ENCODE measurements at regions not wholly inside any gene's neighbourhood (a gene's known extent, or its start where the extent isn't known, plus 50 kb on each side); places are given as distances from the start of the nearest gene placed in this dataset.

GRCh38 chr15:70196372-70197316, 98.9 kb upstream of the TLE3 start:
- DNase-seq (ENCODE audit: low read depth in 3 of 3, low spot score in 1 of 3) = peak in 2 of 3 donors; percentile 4 to 17

DNA sequence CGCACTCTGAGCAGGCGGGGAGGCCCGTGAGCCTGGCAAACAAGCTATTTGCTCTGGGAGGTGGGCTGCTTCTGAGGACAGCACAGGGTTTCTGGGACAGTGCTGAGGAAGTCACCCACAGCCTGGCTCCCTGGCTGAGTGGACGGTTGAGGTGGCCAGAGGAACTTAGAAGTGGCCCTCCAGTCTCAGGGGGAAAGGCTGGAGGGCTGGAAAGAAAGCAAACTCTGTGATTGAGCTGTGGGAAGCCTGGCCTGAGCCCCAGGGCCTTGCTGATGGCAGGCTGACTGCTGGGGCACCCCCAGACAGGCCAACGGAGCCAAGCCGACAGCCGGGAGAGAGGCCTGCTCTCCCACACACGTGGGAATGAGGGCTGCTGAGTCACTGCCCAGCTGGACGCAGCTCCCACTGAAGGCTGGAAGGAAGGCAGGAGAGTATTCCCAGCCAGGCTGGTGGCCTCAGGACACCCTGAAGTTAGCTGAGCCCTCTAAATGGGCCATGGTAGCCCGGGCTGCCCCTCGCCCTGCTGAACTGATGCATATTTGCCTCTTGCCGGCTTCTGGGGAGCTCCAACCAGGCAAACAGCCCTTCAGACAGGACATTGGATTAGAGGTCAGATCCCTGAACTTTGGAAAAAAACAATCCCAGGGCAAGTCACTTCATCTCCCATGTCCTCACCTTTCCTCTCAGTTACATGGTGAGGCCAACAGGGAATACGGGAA, 98.0 kb upstream of the TLE3 start:
- no peak for DNase-seq (ENCODE audit: low read depth in 3 of 3, low spot score in 1 of 3)

GRCh38 chr15:70195171-70195570, 97.5 kb upstream of the TLE3 start:
- DNase-seq (ENCODE audit: low read depth in 3 of 3, low spot score in 1 of 3) = no peak

GRCh38 chr15:70194266-70194665, 96.5 kb upstream of the TLE3 start:
- DNase-seq (ENCODE audit: low read depth in 3 of 3, low spot score in 1 of 3) = no peak

DNA sequence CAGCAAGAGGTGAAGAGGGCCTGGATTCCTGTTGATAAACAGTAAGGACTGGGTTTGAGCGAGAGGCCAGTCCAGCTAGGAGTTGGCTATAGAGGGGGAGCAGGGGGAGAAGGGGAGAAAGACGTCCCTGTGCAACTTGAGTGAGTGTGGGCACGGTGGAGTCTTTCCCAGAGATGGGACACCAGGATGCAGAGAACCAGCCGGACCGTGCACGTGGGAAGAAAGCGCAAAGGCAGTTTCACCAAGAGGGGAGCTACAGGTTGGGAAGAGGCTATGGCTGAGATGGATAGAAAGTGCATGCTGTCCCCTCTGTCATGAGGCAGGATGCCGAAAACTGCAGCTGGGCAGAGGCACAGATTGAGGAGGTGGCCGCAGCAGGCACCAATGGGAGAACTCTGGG, 96.0 kb upstream of the TLE3 start:
- no peak for DNase-seq (ENCODE audit: low read depth in 3 of 3, low spot score in 1 of 3)

- DNase-seq (ENCODE audit: low read depth in 3 of 3, low spot score in 1 of 3) = no peak
Measured at GRCh38 chr15:70192490-70192889, 94.8 kb upstream of the TLE3 start.

GRCh38 chr15:70192041-70192440, 94.3 kb upstream of the TLE3 start:
- no peak for DNase-seq (ENCODE audit: low read depth in 3 of 3, low spot score in 1 of 3)

DNA sequence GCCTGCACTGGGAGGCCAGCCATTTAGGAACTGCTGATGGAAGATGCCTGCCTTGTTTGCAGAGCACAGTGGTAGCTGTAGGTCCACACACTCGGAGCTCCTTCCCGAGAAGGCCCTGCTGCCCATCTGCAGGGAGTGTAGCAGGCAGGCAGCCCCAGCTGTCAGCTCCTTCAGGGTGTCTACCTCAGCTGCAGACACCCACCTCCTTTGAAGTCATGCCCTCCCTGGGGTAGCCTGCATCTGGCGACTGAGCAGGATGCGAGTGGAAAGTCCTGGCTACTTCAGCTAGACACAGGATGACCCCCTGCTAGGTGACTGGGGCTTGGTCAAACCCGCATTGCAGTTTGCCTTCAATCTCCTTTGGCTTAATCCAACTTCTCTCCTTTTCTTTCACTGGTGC, 93.2 kb upstream of the TLE3 start:
- DNase-seq (ENCODE audit: low read depth in 3 of 3, low spot score in 1 of 3) = no peak

- no peak for DNase-seq (ENCODE audit: low read depth in 3 of 3, low spot score in 1 of 3)
Measured at GRCh38 chr15:70189826-70190695, 92.3 kb upstream of the TLE3 start.

DNA sequence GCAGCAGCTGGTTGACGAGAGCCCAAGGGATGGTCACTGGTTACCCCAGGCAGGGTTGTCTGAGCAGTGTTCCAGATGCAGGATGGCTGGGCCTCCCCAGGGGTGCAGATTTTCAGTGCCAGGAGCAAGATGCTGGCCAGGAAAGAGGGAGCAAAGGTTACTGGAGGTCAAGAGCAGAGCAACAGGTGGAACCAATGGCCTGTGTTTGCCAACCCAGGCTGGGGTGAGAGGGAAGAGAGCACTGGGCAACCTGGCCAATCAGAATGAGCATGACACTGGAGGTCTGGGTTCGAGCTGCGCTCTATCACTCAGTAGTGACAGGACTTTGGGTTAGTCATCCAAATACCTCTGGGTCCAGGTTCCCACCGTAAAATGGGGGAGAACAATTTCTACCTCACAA, 90.6 kb upstream of the TLE3 start:
- no peak for DNase-seq (ENCODE audit: low read depth in 3 of 3, low spot score in 1 of 3)

DNA sequence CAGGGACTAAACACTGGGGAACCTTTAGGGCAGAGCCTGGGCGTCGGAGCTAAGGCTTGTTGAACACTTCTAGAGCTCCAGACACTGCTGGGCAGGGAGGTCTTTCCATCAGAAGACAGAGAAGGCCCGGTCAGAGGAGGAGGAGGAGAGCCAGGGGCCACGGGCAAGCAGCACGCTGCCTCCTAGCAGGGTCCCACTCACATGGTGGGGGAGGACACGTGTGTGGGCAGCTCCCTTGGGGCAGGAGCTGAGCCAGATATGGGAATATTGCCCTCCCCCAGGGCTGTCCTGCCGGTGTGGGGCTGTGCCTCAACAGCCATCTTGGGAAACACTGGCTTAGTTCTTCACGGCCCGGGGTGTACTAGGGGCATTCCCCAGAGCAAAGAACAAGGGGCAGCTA, 89.6 kb upstream of the TLE3 start:
- DNase-seq (ENCODE audit: low read depth in 3 of 3, low spot score in 1 of 3) = no peak

- DNase-seq (ENCODE audit: low read depth in 3 of 3, low spot score in 1 of 3) = no peak
Measured at GRCh38 chr15:70186152-70186551, 88.4 kb upstream of the TLE3 start.

GRCh38 chr15:70185251-70185711, 87.6 kb upstream of the TLE3 start:
- no peak for DNase-seq (ENCODE audit: low read depth in 3 of 3, low spot score in 1 of 3)

DNA sequence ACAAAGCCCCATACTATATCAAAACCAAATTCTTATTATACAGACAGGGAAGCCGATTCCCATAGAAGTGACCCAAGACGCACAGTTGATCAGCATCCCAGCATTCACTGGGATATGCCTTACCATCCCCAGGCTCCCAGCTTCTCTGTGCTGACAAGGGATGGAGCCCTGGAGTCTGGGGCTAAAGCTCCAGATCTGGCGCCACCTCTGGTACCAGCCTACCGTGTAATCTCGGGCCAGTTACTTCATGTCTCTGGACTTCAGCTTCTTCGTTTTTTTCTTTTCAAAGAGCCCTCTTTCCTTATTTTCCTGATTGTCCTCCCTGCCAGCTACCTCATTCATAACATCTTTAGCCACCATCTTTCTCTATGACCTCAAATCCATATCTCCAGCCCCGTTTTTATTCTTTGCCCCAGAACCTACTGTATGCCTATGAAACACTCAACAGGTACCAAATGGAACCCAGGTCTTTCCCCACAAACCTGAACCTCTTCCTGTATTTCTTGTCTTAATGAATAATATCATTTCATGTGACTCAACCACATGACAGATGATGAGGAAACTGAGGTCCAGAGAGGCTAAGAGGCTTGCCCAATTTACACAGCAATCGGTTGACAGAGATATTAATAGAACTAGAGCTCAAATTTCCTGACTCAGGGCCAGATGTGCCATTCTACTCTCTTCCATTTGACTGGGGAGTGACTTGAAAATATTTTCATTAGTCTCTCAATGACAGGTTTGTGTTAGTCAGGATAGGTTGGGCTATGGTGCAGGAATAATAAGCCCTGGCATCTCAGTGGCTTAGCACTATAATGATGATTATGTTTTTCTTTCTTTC, 85.4 kb upstream of the TLE3 start:
- no peak for DNase-seq (ENCODE audit: low read depth in 3 of 3, low spot score in 1 of 3)

GRCh38 chr15:70181626-70182255, 84.0 kb upstream of the TLE3 start:
- no peak for DNase-seq (ENCODE audit: low read depth in 3 of 3, low spot score in 1 of 3)

GRCh38 chr15:70180186-70180875, 82.6 kb upstream of the TLE3 start:
- no peak for DNase-seq (ENCODE audit: low read depth in 3 of 3, low spot score in 1 of 3)

DNA sequence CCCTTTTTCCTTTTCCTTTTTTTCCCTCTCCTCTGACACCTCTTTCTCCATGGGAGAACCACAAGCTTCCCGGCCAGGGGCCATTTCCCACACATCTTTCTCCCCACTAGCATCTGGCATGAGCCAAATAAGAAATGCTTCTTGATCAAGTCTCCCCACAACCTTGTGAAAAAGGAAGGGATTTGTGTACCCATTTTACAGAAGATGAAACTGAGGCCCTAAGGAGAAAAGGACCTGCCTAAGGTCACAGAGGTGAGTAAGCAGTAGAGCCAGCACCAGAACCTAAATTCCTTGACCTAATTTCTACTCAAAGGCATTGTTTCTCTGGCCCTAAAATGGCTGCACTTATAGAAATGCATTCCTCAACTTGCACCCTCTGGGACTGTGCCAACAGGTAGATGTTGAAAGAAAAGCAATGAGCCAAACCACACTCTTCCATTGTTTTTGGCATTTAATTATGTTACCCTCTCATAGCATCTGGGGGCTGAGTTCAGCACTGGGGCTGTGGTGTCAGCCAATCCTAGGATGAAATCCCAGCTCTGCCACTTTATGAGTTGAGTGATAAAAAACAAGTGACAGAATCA, 81.7 kb upstream of the TLE3 start:
- no peak for DNase-seq (ENCODE audit: low read depth in 3 of 3, low spot score in 1 of 3)

- no peak for DNase-seq (ENCODE audit: low read depth in 3 of 3, low spot score in 1 of 3)
Measured at GRCh38 chr15:70178335-70179084, 80.8 kb upstream of the TLE3 start.
